GM23338 (cell line): ENCODE measurements at regions not wholly inside any gene's neighbourhood (a gene's known extent, or its start where the extent isn't known, plus 50 kb on each side); places are given as distances from the start of the nearest gene placed in this dataset.

Experiments
- ATAC-seq: fragments of 200-7000 bp; cut with Tn5 transposase; 3 replicates; pipeline ENCODE4 v1.9.1; 2020
- DNase-seq: peaks from one replicate; pipeline ENCODE4 v3.0.0-alpha.2; 2015; ENCODE audit warnings: low spot score
- H2AFZ ChIP-seq: fragments of 200-600 bp; sonication (generic); 2 replicates; pipeline ENCODE4 v1.8.0; 2016; ENCODE audit warnings: antibody characterized with exemption, mild to moderate bottlenecking, moderate library complexity
- H3F3A ChIP-seq: fragments of 200-600 bp; sonication (generic); replicated peaks from 2 replicates; pipeline ENCODE4 v1.8.0; 2017; ENCODE audit warnings: antibody characterized with exemption, mixed run types, low read depth
- H3K27ac ChIP-seq: fragments of 200-600 bp; sonication (generic); 2 replicates; pipeline ENCODE4 v1.6.1; 2016; ENCODE audit warnings: low read depth
- H3K27me3 ChIP-seq: fragments of 200-600 bp; sonication (generic); 2 replicates; pipeline ENCODE4 v1.8.0; 2016; ENCODE audit warnings: mild to moderate bottlenecking, mixed run types, moderate library complexity; ENCODE audit not compliant: insufficient read depth
- H3K36me3 ChIP-seq: fragments of 200-600 bp; sonication (generic); 2 replicates; pipeline ENCODE4 v1.8.0; 2016; ENCODE audit warnings: mild to moderate bottlenecking; ENCODE audit not compliant: insufficient read depth
- H3K4me1 ChIP-seq: fragments of 200-600 bp; sonication (generic); 2 replicates; pipeline ENCODE4 v1.8.0; 2016; ENCODE audit warnings: mild to moderate bottlenecking, moderate library complexity; ENCODE audit not compliant: insufficient read depth
- H3K4me2 ChIP-seq: fragments of 200-600 bp; sonication (generic); 2 replicates; pipeline ENCODE4 v1.7.1; 2017; ENCODE audit warnings: mixed run types
- H3K4me3 ChIP-seq: fragments of 200-600 bp; sonication (generic); 2 replicates; pipeline ENCODE4 v1.6.1; 2016; ENCODE audit warnings: mixed run types
- H3K79me2 ChIP-seq: fragments of 200-600 bp; sonication (generic); replicated peaks from 2 replicates; pipeline ENCODE4 v1.8.0; 2017; ENCODE audit warnings: mild to moderate bottlenecking; ENCODE audit not compliant: insufficient read depth
- H3K9me2 ChIP-seq: fragments of 200-600 bp; sonication (generic); 2 replicates; pipeline ENCODE4 v1.8.0; 2017; ENCODE audit not compliant: insufficient read depth
- H4K20me1 ChIP-seq: fragments of 200-600 bp; sonication (generic); replicated peaks from 2 replicates; pipeline ENCODE4 v1.8.0; 2017; ENCODE audit warnings: mild to moderate bottlenecking; ENCODE audit not compliant: insufficient read depth
- H3K27ac Mint-ChIP-seq: 2 replicates; pipeline ENCODE4 v1.8.0; 2020; ENCODE audit warnings: inconsistent platforms, mild to moderate bottlenecking, moderate library complexity, mixed read lengths
- H3K27me3 Mint-ChIP-seq: 3 replicates; pipeline ENCODE4 v1.8.0; 2022; ENCODE audit warnings: low read depth, mild to moderate bottlenecking, moderate library complexity, mixed read lengths, inconsistent platforms; ENCODE audit not compliant: insufficient read depth, poor library complexity
- H3K36me3 Mint-ChIP-seq: 3 replicates; pipeline ENCODE4 v1.8.0; 2021; ENCODE audit warnings: low read depth, mild to moderate bottlenecking, inconsistent platforms, moderate library complexity, mixed read lengths
- H3K4me1 Mint-ChIP-seq: 3 replicates; pipeline ENCODE4 v1.8.0; 2020; ENCODE audit warnings: mild to moderate bottlenecking, inconsistent platforms, mixed read lengths
- H3K4me3 Mint-ChIP-seq: 3 replicates; pipeline ENCODE4 v1.8.0; 2021; ENCODE audit warnings: moderate library complexity, mild to moderate bottlenecking, inconsistent platforms, mixed read lengths
- H3K9me3 Mint-ChIP-seq: 3 replicates; pipeline ENCODE4 v1.8.0; 2020; ENCODE audit warnings: moderate library complexity, mild to moderate bottlenecking, inconsistent platforms, mixed read lengths
- CREB1 ChIP-seq: fragments of 250-450 bp; sonication (Bioruptor Pico); IDR thresholded peaks from 2 replicates; pipeline ENCODE4 v1.5.0; 2020; ENCODE audit warnings: low read depth, mild to moderate bottlenecking, moderate library complexity
- EZH2phosphoT487 ChIP-seq: fragments of 200-600 bp; sonication (generic); IDR thresholded peaks from one replicate; pipeline ENCODE4 v1.8.1; 2018; ENCODE audit warnings: antibody characterized with exemption; ENCODE audit not compliant: unreplicated experiment
- JUNB ChIP-seq: IDR thresholded peaks from one replicate; pipeline ENCODE4 v1.6.1; 2016; ENCODE audit warnings: antibody characterized with exemption; ENCODE audit not compliant: unreplicated experiment
- STAT1 ChIP-seq: IDR thresholded peaks from one replicate; pipeline ENCODE4 v1.6.1; 2016; ENCODE audit warnings: antibody characterized with exemption; ENCODE audit not compliant: unreplicated experiment
- ZNF114 ChIP-seq: fragments of 250-450 bp; sonication (Bioruptor Pico); IDR thresholded peaks from 2 replicates; pipeline ENCODE4 v1.5.0; 2020; ENCODE audit warnings: mild to moderate bottlenecking, moderate library complexity
- ZNF331 ChIP-seq: fragments of 250-450 bp; sonication (Bioruptor Pico); IDR thresholded peaks from 2 replicates; pipeline ENCODE4 v1.5.0; 2020; ENCODE audit warnings: low read depth, mild to moderate bottlenecking, moderate library complexity
- ZNF462 ChIP-seq: fragments of 250-450 bp; sonication (Bioruptor Pico); IDR thresholded peaks from 2 replicates; pipeline ENCODE4 v1.5.0; 2020; ENCODE audit warnings: mild to moderate bottlenecking, moderate library complexity
- TF ChIP-seq, protein P1 (sequence below): IDR thresholded peaks from 2 replicates; pipeline ENCODE4 v1.6.1; 2016; ENCODE audit warnings: antibody characterized with exemption
- TF ChIP-seq, protein P2 (sequence below), 2 experiments: fragments of 200-600 bp in 1 of 2; sonication (generic) in 1 of 2; conservative IDR thresholded peaks; 2 replicates each; pipeline versions ENCODE4 v1.5.1 to v1.6.1; 2016 to 2017; ENCODE audit warnings: antibody characterized with exemption in 2 of 2, low read depth in 2 of 2, mild to moderate bottlenecking in 2 of 2, moderate library complexity in 1 of 2

- Histone ChIP-seq H3F3A (no peaks in the 10 kb centered on the region), H3K4me2 (no peak overlapping the region), H3K9me2 (no peaks in the 10 kb centered on the region), H3K27me3 (no peaks in the 10 kb centered on the region), H4K20me1 (no peaks in the 10 kb centered on the region), H3K36me3 (no peaks in the 10 kb centered on the region), H3K27ac (no peak overlapping the region), H3K4me3 (no peak overlapping the region), H3K79me2 (no peaks in the 10 kb centered on the region), H3K4me1 (peaks cover 2% of the 10 kb centered on the region; the same call in 1 of the 2 replicates), H2AFZ (no peak overlapping the region)
- TF ChIP-seq, protein P1, sequence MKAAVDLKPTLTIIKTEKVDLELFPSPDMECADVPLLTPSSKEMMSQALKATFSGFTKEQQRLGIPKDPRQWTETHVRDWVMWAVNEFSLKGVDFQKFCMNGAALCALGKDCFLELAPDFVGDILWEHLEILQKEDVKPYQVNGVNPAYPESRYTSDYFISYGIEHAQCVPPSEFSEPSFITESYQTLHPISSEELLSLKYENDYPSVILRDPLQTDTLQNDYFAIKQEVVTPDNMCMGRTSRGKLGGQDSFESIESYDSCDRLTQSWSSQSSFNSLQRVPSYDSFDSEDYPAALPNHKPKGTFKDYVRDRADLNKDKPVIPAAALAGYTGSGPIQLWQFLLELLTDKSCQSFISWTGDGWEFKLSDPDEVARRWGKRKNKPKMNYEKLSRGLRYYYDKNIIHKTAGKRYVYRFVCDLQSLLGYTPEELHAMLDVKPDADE = no peak
- TF ChIP-seq ZNF462 (CRISPR knock-in tag) = no peak
- no peak for TF ChIP-seq JUNB
- TF ChIP-seq, protein P2, sequence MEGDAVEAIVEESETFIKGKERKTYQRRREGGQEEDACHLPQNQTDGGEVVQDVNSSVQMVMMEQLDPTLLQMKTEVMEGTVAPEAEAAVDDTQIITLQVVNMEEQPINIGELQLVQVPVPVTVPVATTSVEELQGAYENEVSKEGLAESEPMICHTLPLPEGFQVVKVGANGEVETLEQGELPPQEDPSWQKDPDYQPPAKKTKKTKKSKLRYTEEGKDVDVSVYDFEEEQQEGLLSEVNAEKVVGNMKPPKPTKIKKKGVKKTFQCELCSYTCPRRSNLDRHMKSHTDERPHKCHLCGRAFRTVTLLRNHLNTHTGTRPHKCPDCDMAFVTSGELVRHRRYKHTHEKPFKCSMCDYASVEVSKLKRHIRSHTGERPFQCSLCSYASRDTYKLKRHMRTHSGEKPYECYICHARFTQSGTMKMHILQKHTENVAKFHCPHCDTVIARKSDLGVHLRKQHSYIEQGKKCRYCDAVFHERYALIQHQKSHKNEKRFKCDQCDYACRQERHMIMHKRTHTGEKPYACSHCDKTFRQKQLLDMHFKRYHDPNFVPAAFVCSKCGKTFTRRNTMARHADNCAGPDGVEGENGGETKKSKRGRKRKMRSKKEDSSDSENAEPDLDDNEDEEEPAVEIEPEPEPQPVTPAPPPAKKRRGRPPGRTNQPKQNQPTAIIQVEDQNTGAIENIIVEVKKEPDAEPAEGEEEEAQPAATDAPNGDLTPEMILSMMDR (conservative IDR thresholded peaks at IDR 0.05; ENCODE audit: low read depth in 2 of 2) = no peak
- no peak for TF ChIP-seq ZNF114 (CRISPR knock-in tag)
- TF ChIP-seq STAT1 = no peak
- TF ChIP-seq EZH2phosphoT487 = no peak
- TF ChIP-seq ZNF331 (CRISPR knock-in tag) = no peak
- TF ChIP-seq CREB1 (CRISPR knock-in tag) = no peak
- H3K4me1 Mint-ChIP-seq = peaks cover 9% of the 10 kb centered on the region; the same call in 2 of the 3 replicates
- H3K27ac Mint-ChIP-seq = no peak overlapping the region
- no peak overlapping the region for H3K4me3 Mint-ChIP-seq
- ATAC-seq (no peak), DNase-seq (no peak)
- H3K9me3 Mint-ChIP-seq = no peaks in the 10 kb centered on the region
- no peaks in the 10 kb centered on the region for H3K36me3 Mint-ChIP-seq
- H3K27me3 Mint-ChIP-seq = peaks cover 3% of the 10 kb centered on the region
Observed at GRCh38 chrX:95063554-95063953, 1389.5 kb downstream of the FAM133A start.
